ENCODE measurements at regions not wholly inside any gene's neighbourhood (a gene's known extent, or its start where the extent isn't known, plus 50 kb on each side); places are given as distances from the start of the nearest gene placed in this dataset.
A peak's percentile ranks its signal among the peaks of the same experiment; 100 is the strongest.

DNA sequence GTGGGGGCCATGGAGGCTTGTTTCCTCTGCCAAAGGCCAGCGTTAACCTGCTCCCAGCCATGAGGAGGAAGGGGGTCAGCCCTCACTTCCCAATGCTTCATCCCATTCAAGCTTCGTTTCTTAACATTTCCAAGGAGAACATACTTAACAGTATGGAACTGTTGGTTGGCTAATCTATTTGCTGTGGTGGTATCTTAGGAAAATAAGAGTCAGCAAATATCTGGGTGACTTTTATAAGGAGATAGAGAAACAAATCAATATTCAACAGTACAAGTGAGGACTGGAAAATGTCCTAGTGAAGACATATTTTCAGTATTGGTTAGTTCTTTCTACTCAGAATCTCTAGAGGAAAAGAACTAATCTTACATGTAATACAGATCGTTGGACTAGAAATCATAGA, 223.8 kb upstream of the ARRDC4 start:
- Histone ChIP-seq H3K4ac (ENCODE audit: low read depth, low read length) (no peak overlapping the region), H3K27me3 (ENCODE audit: control insufficient read depth, insufficient read depth, low read length) (no peaks in the 10 kb centered on the region), H3K9me3 (ENCODE audit: control insufficient read depth, insufficient read depth, low read length) (peaks cover 16% of the 10 kb centered on the region), H3K36me3 (ENCODE audit: control insufficient read depth, insufficient read depth, low read length) (no peaks in the 10 kb centered on the region), H2BK120ac (ENCODE audit: low read depth, low read length) (no peak overlapping the region), H3K4me3 (ENCODE audit: insufficient read depth, low read depth, low read length) (no peak overlapping the region), H2AK9ac (replicated peaks; ENCODE audit: low read depth, low read length, poor library complexity) (no peak overlapping the region), H3K27ac (ENCODE audit: insufficient read depth, low read length) (no peak overlapping the region), H4K5ac (ENCODE audit: low read depth, low read length) (no peak overlapping the region), H3K9me1 (ENCODE audit: insufficient read depth, low read length) (no peaks in the 10 kb centered on the region), H3K18ac (ENCODE audit: low read depth, low read length) (no peak overlapping the region), H3K9ac (ENCODE audit: low read depth, low read length) (no peak overlapping the region), H2AFZ (replicated peaks; ENCODE audit: low read length, poor library complexity) (no peak overlapping the region), H3K4me2 (ENCODE audit: low read depth, low read length) (no peak overlapping the region), H2BK5ac (ENCODE audit: low read depth, low read length, poor library complexity, severe bottlenecking) (no peak overlapping the region), H4K8ac (ENCODE audit: low read depth in 2 of 2, low read length in 2 of 2) (no peak overlapping the region), H4K91ac (ENCODE audit: insufficient read depth, low read depth, low read length) (no peak overlapping the region), H2BK15ac (ENCODE audit: low read depth, low read length) (no peak overlapping the region), H3K14ac (replicated peaks; ENCODE audit: low read depth, low read length) (no peak overlapping the region), H2BK20ac (ENCODE audit: low read depth, low read length) (no peak overlapping the region), H3K4me1 (ENCODE audit: control insufficient read depth, insufficient read depth, low read length) (no peaks in the 10 kb centered on the region), H2AK5ac (ENCODE audit: low read depth, low read length) (no peak overlapping the region), H4K20me1 (ENCODE audit: insufficient read depth, low read length) (no peaks in the 10 kb centered on the region), H3K56ac (ENCODE audit: extremely low read depth, insufficient read depth, low read length) (no peak overlapping the region), H3K23ac (ENCODE audit: low read depth, low read length) (no peak overlapping the region), H3K79me1 (ENCODE audit: low read depth in 1 of 2, low read length in 2 of 2) (no peaks in the 10 kb centered on the region)
- dilution Hi-C loops (cut with HindIII; ENCODE audit: low sequenced_read_pairs, unreplicated experiment) (no loop called here), intact Hi-C loops (cut with micrococcal nuclease) (no loop called here), in situ Hi-C loops (cut with MboI; ENCODE audit: low sequenced_read_pairs) (no loop called here)
- ATAC-seq (ENCODE audit: low read depth): no peak
- WGBS, 2 experiments (ENCODE audit: extremely low coverage in 2 of 2, insufficient read length in 1 of 2): no CpG with 5 or more reads among the region's 3 CpGs
- ChIA-PET POLR2A (ENCODE audit: unreplicated experiment) (no interaction called here), CTCF (no interaction called here)
- no TSS peak for BruUV-seq (replicated peaks)
- no peak for TF ChIP-seq MAZ (IDR thresholded peaks at IDR 0.05; ENCODE audit: borderline replicate concordance, low read depth, low read length)
- no peak for TF ChIP-seq BHLHE40 (IDR thresholded peaks at IDR 0.05; ENCODE audit: low read depth, low read length)
- TF ChIP-seq SMC3 (IDR thresholded peaks at IDR 0.05; ENCODE audit: low read depth, low read length): no peak
- no peak for TF ChIP-seq RFX5 (IDR thresholded peaks at IDR 0.05; ENCODE audit: low read depth, low read length)
- TF ChIP-seq MXI1 (IDR thresholded peaks at IDR 0.05; ENCODE audit: borderline replicate concordance, low read depth, low read length): no peak
- no peak for TF ChIP-seq POLR2A (IDR thresholded peaks at IDR 0.05; ENCODE audit: low read depth, low read length)
- TF ChIP-seq MAFK (IDR thresholded peaks at IDR 0.05; ENCODE audit: low read depth, low read length): 0 out of 2 replicates have a peak, but pooled peaks have one; percentile 2
- no peak for TF ChIP-seq CTCF (conservative IDR thresholded peaks at IDR 0.05; ENCODE audit: low read depth, low read length)
- DNase-seq: no peak

Data from IMR-90 (cell line).